ENCODE measurements at regions not wholly inside any gene's neighbourhood (a gene's known extent, or its start where the extent isn't known, plus 50 kb on each side); places are given as distances from the start of the nearest gene placed in this dataset.

GRCh38 chr4:23365086-23365485, 524.8 kb downstream of the PPARGC1A start:
- no peaks in the 10 kb centered on the region for H3K4me1 ChIP-seq (ENCODE audit: insufficient read depth, low read length)
- intact Hi-C loops (cut with DNase I, micrococcal nuclease): no loop called here
- H3K4me3 ChIP-seq (ENCODE audit: low read length): no peak overlapping the region
- no peaks in the 10 kb centered on the region for H3K27me3 Mint-ChIP-seq
- H3K9me3 Mint-ChIP-seq: no peaks in the 10 kb centered on the region
- no peak overlapping the region for H3K27ac ChIP-seq (ENCODE audit: low read depth in 1 of 2, low read length in 2 of 2)
- H3K9me3 ChIP-seq (ENCODE audit: control insufficient read depth in 1 of 2, insufficient read depth in 1 of 2, low read length in 2 of 2): peaks cover 0 to 14% of the 10 kb centered on the region in 2 experiments
- ChIA-PET POLR2A (no interaction called here), CTCF (no interaction called here)
- H3K36me3 Mint-ChIP-seq (ENCODE audit: low read depth): no peaks in the 10 kb centered on the region
- TF ChIP-seq, protein P1, sequence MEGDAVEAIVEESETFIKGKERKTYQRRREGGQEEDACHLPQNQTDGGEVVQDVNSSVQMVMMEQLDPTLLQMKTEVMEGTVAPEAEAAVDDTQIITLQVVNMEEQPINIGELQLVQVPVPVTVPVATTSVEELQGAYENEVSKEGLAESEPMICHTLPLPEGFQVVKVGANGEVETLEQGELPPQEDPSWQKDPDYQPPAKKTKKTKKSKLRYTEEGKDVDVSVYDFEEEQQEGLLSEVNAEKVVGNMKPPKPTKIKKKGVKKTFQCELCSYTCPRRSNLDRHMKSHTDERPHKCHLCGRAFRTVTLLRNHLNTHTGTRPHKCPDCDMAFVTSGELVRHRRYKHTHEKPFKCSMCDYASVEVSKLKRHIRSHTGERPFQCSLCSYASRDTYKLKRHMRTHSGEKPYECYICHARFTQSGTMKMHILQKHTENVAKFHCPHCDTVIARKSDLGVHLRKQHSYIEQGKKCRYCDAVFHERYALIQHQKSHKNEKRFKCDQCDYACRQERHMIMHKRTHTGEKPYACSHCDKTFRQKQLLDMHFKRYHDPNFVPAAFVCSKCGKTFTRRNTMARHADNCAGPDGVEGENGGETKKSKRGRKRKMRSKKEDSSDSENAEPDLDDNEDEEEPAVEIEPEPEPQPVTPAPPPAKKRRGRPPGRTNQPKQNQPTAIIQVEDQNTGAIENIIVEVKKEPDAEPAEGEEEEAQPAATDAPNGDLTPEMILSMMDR (IDR thresholded peaks at IDR 0.05): no peak
- no peak overlapping the region for H3K4me3 Mint-ChIP-seq
- H3K27me3 ChIP-seq (ENCODE audit: control insufficient read depth in 1 of 2, insufficient read depth in 2 of 2, low read length in 2 of 2): no peaks in the 10 kb centered on the region
- H3K4me1 Mint-ChIP-seq (ENCODE audit: low read depth): no peaks in the 10 kb centered on the region
- no peak overlapping the region for H3K27ac Mint-ChIP-seq
- no peaks in the 10 kb centered on the region for H3K36me3 ChIP-seq (ENCODE audit: insufficient read depth, low read length)
- ATAC-seq (ENCODE audit: poor library complexity): no peak
- no peak for DNase-seq

GRCh38 chr4:23364167-23364566, 525.7 kb downstream of the PPARGC1A start:
- no peak for ATAC-seq (ENCODE audit: poor library complexity)
- CTCF ChIA-PET: no interaction called here

GRCh38 chr4:23361453-23361852, 528.4 kb downstream of the PPARGC1A start:
- no peaks in the 10 kb centered on the region for H3K27me3 ChIP-seq (ENCODE audit: control insufficient read depth in 1 of 2, insufficient read depth in 2 of 2, low read length in 2 of 2)
- H3K4me3 ChIP-seq (ENCODE audit: low read length): no peak overlapping the region
- Mint-ChIP-seq H3K36me3 (ENCODE audit: low read depth) (no peaks in the 10 kb centered on the region), H3K27ac (no peak overlapping the region), H3K4me1 (ENCODE audit: low read depth) (no peaks in the 10 kb centered on the region), H3K27me3 (no peaks in the 10 kb centered on the region), H3K9me3 (no peaks in the 10 kb centered on the region), H3K4me3 (no peak overlapping the region)
- ATAC-seq (ENCODE audit: poor library complexity): no peak
- peaks cover 0 to 15% of the 10 kb centered on the region in 2 experiments for H3K9me3 ChIP-seq (ENCODE audit: control insufficient read depth in 1 of 2, insufficient read depth in 1 of 2, low read length in 2 of 2)
- no peaks in the 10 kb centered on the region for H3K36me3 ChIP-seq (ENCODE audit: insufficient read depth, low read length)
- intact Hi-C loops (cut with DNase I, micrococcal nuclease): no loop called here
- ChIA-PET POLR2A (no interaction called here), CTCF (no interaction called here)
- H3K27ac ChIP-seq (ENCODE audit: low read depth in 1 of 2, low read length in 2 of 2): no peak overlapping the region
- TF ChIP-seq, protein P1 (IDR thresholded peaks at IDR 0.05): no peak
- DNase-seq: no peak
- H3K4me1 ChIP-seq (ENCODE audit: insufficient read depth, low read length): no peaks in the 10 kb centered on the region

More at GRCh38 chr4:23364167-23364566, 525.7 kb downstream of the PPARGC1A start:
- no peak overlapping the region for H3K27ac Mint-ChIP-seq
- no peaks in the 10 kb centered on the region for H3K36me3 Mint-ChIP-seq (ENCODE audit: low read depth)
- Histone ChIP-seq H3K27ac (ENCODE audit: low read depth in 1 of 2, low read length in 2 of 2) (no peak overlapping the region), H3K4me1 (ENCODE audit: insufficient read depth, low read length) (no peaks in the 10 kb centered on the region), H3K36me3 (ENCODE audit: insufficient read depth, low read length) (no peaks in the 10 kb centered on the region), H3K9me3 (ENCODE audit: control insufficient read depth in 1 of 2, insufficient read depth in 1 of 2, low read length in 2 of 2) (peaks cover 0 to 15% of the 10 kb centered on the region in 2 experiments), H3K4me3 (ENCODE audit: low read length) (no peak overlapping the region), H3K27me3 (ENCODE audit: control insufficient read depth in 1 of 2, insufficient read depth in 2 of 2, low read length in 2 of 2) (no peaks in the 10 kb centered on the region)
- H3K4me1 Mint-ChIP-seq (ENCODE audit: low read depth): no peaks in the 10 kb centered on the region
- H3K4me3 Mint-ChIP-seq: no peak overlapping the region
- POLR2A ChIA-PET: no interaction called here
- H3K27me3 Mint-ChIP-seq: no peaks in the 10 kb centered on the region
- TF ChIP-seq, protein P1 (IDR thresholded peaks at IDR 0.05): no peak
- no peak for DNase-seq
- no peaks in the 10 kb centered on the region for H3K9me3 Mint-ChIP-seq
- intact Hi-C loops (cut with DNase I, micrococcal nuclease): no loop called here

All from CD4-positive, alpha-beta T cell (primary cell).